ENCODE measurements at regions not wholly inside any gene's neighbourhood (a gene's known extent, or its start where the extent isn't known, plus 50 kb on each side); places are given as distances from the start of the nearest gene placed in this dataset.
"Not testable (repeated sequence)": the region's sequence is repeated elsewhere in the genome, so short reads cannot be mapped to it uniquely, and the experiment has no call there.

GRCh38 chr2:111492995-111493719 lies 372.4 kb downstream of the BCL2L11 start:
- DNase-seq (ENCODE audit: low read depth in 3 of 3, low spot score in 1 of 3), result not testable (repeated sequence)

GRCh38 chr2:111493720-111494078 lies 373.0 kb downstream of the BCL2L11 start:
- not testable (repeated sequence) for DNase-seq (ENCODE audit: low read depth in 3 of 3, low spot score in 1 of 3)

DNA sequence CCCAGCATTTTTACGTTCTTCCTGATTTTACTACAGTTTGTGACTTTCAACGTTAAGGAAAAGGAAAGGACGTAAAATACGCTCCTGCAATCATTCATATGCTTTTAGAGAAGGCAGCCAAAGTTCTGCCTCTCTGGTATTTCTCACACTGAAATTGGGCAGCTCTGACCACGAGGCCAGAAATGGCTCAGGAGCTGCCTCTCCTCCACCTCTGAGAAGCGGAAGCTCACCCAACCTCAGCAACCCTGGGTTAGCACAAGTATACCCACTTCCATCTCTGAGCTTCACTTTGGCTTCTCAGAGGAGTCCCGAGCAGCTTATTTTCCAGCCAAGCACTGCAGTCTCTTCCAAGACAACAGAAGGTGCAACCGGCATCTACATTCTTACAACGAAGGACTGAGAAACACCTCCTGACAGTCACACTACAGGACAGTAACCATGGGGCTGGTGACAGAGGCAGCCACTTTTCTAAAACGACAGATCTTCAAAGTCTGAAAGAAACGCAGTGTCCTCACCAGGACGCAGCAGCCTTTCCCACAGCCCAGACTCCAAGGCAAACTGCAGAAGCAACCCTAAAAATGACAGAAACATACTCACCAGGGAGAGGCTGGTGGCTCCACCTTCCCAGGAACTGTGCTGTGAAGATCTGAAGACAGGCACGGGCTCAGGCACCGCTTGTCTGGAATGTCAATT lies 373.7 kb downstream of the BCL2L11 start:
- DNase-seq (ENCODE audit: low read depth in 3 of 3, low spot score in 1 of 3), result not testable (repeated sequence)

DNA sequence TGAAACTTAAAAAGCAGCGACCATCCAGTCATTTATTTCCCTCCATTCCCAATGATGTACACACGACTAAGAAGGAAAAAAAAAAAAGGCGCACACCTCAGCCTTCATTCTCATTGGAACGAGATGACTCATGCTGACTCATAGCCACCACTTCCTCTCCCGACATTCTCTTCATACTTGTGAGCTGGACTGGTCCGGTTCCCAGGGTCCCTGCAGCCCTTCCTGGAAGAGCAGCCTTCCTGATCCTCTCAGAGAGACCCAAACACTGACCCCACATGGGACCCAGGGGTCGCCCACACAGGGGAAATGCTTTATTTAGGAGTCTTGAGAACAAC lies 374.2 kb downstream of the BCL2L11 start:
- not testable (repeated sequence) for DNase-seq (ENCODE audit: low read depth in 3 of 3, low spot score in 1 of 3)

- DNase-seq (ENCODE audit: low read depth in 3 of 3, low spot score in 1 of 3), result not testable (repeated sequence)
Measured at GRCh38 chr2:111495636-111496035, 374.9 kb downstream of the BCL2L11 start.

GRCh38 chr2:111496176-111496575 lies 375.5 kb downstream of the BCL2L11 start:
- DNase-seq (ENCODE audit: low read depth in 3 of 3, low spot score in 1 of 3), result not testable (repeated sequence)

DNA sequence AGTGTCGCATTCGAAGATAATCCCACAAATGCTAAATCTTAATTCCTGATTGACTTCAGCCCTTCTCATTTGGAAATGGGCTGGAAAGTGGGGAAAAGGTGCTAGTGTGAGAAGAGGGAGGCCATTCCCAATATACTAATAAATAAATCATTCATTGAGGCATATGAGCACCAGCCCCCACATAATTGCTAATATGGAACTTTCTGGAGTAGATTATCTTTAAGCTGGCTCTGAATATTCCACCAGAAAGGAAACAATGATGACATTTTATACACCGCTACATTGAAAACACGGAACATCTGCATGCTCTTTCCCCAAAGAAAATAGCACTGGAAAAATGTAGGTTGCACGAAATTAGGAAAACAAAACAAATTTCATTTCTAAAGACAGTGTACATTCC lies 376.1 kb downstream of the BCL2L11 start:
- not testable (repeated sequence) for DNase-seq (ENCODE audit: low read depth in 3 of 3, low spot score in 1 of 3)

- not testable (repeated sequence) for DNase-seq (ENCODE audit: low read depth in 3 of 3, low spot score in 1 of 3)
Measured at GRCh38 chr2:111497270-111497669, 376.6 kb downstream of the BCL2L11 start.

DNA sequence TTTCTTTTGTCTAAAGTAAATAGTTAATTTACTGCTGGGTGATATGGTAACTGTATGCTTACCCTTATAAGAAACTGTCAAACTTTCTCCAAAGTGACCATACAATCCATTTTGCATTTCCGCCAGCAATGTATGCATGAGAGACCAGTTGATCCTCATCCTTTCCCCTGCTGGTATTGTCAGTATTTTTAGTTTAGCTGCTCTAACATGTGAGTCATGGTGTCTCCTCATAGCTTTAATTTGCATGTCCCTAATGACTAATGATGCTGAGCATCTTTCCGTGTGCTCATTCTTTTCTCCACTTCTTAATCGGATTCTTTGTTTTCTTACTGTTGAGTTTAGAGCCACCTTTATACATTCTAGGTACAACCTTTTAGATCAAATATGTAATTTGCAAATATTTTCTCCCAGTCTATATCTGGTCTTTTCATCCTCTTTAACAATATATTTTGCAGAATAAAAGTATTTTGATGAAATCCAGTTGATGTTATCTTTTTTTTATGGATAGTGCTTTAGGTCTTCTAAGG lies 379.9 kb downstream of the BCL2L11 start:
- not testable (repeated sequence) for DNase-seq (ENCODE audit: low read depth in 3 of 3, low spot score in 1 of 3)

GRCh38 chr2:111503844-111504570 lies 380.0 kb downstream of the ANAPC1 start:
- DNase-seq (ENCODE audit: low read depth in 3 of 3, low spot score in 1 of 3), result not testable (repeated sequence)

DNA sequence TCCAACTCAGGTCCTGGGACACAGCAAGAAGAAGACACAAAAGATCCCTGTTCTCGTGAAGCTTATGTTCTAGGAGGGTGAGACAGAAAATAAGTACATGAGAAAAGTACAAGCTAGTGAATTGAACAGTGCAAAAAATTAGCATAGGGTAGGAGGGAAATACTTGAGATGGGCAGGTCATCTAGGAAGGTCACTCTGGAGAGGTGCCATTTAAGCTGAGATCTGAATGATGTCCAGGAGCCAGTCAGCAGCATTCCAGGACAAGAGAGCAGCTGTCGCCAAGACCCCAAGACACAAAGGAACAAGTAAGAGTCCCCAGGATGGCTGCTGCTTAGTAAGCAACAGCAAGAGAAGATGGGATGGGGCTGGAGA lies 379.4 kb downstream of the ANAPC1 start:
- not testable (repeated sequence) for DNase-seq (ENCODE audit: low read depth in 3 of 3, low spot score in 1 of 3)

GRCh38 chr2:111505267-111505666 lies 378.7 kb downstream of the ANAPC1 start:
- not testable (repeated sequence) for DNase-seq (ENCODE audit: low read depth in 3 of 3, low spot score in 1 of 3)

DNA sequence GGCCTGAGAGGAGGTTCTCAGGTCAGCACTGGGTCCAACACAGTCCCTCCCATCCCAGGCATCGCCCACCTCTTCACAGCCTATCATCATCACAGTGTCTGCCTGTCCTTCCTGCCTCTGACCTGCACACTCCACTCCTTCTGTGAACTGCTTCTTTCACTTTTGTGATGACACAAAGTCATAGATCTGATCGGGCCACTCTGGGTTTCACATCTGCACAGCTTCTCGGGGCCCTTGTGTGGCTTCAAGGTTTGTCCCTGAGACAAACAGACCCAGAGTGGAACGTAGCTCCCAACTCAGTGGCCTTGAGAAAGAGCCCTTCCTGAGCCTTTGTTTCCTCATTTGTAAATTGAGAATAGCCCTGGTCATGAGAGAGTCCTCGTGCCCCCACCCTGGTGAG lies 377.1 kb downstream of the ANAPC1 start:
- DNase-seq (ENCODE audit: low read depth in 3 of 3, low spot score in 1 of 3), result not testable (repeated sequence)

- DNase-seq (ENCODE audit: low read depth in 3 of 3, low spot score in 1 of 3), result not testable (repeated sequence)
Measured at GRCh38 chr2:111509225-111509869, 374.6 kb downstream of the ANAPC1 start.

DNA sequence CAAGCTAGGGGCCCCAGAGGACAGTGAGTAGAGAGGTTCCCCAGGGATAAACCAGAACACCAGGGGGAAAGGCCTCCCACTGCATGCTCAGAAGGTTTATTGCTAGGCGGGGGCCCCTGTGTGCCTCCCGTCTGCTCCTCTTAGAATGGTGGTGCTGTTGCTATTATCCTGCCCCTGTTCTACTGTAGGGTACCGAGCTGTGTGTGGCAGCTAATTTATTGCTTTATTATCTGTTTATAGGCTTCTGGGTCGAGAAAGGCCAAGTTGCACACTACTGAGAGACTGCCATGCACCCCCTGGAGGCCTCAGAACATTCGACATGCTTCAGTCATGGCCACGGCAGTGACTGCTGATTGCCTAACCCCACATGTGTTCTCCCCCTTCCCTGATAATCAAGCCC lies 373.6 kb downstream of the ANAPC1 start:
- DNase-seq (ENCODE audit: low read depth in 3 of 3, low spot score in 1 of 3), result not testable (repeated sequence)

DNA sequence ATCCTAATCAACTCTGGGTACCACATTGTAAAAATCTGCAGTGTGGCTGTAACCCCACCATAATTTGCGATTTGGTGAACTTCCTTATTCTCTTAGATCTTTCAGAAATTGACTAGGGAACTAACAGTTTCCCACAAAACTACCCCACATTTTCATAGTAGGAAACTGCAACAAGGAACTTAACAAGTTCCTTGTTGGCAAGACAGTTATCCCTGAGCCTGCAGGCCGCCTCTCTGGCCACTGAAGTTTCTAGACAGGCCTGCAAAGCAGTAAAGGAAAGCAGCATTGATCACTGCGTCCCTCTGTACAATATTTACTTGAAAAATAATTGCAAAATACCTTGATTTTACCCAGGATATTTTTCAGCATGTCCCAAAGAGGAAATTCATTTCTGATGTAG lies 372.9 kb downstream of the ANAPC1 start:
- DNase-seq (ENCODE audit: low read depth in 3 of 3, low spot score in 1 of 3), result not testable (repeated sequence)

DNA sequence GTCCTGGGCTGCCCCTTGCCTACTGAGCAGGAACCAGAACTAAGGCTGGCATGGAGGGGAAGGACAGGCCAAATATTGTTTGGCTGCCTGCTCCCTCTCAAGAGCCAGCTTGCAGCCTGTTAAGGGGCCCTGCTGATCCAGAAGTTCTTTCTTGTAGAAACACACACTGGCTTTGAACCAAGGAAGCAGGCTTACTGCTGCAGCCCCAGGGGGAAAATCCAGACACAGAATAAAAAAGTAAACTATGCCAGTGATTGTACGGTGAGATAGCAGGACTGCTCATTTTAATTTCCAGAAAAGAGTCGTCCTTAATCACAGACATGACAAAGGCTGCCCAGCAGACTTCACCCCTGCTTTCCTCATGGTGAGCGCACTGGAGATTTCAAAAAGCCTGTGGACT lies 371.6 kb downstream of the ANAPC1 start:
- not testable (repeated sequence) for DNase-seq (ENCODE audit: low read depth in 3 of 3, low spot score in 1 of 3)

DNA sequence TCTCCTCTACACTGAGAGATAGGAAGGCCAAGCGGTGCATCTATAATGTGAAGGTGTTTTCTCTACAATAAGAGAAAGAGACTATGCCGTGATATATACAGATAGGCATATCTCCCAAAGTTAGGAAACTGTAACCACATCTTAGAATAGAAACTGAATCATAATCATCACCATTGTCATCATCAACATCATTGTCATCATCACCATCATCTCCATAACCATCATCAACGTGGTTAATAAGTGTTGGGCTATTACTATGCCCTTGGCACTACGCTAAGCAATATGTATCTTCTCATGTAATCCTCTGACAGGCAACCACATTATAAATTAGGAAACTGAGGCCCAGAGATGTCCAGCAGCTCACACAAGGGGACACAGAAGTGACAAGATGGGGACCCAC lies 369.9 kb downstream of the ANAPC1 start:
- not testable (repeated sequence) for DNase-seq (ENCODE audit: low read depth in 3 of 3, low spot score in 1 of 3)

- DNase-seq (ENCODE audit: low read depth in 3 of 3, low spot score in 1 of 3), result not testable (repeated sequence)
Measured at GRCh38 chr2:111517050-111517720, 366.8 kb downstream of the ANAPC1 start.

- DNase-seq (ENCODE audit: low read depth in 3 of 3, low spot score in 1 of 3), result not testable (repeated sequence)
Measured at GRCh38 chr2:111517721-111518053, 366.3 kb downstream of the ANAPC1 start.

DNA sequence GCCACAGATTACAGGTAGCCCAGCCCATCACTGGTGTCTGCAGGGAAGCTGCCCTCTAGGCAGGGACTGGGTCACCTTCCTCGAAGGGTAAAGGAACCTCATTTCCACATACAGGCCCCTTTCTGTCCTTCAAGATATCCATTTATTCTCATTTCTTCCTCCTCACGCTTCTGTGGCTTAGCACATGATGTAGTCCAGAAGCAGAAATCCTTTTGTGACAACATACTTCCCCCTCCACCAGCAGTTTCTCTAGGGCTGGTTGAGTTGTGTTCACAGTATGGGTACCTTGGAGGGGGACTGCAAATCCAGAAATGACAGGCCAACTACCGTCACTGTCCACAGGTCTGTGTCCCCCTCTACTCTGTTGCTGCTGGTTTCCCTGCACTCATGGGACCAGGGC lies 364.9 kb downstream of the ANAPC1 start:
- DNase-seq (ENCODE audit: low read depth in 3 of 3, low spot score in 1 of 3), result no peak
